SHP77 treated with DMSO at 0.1 percent for 48 hours (cell line): ENCODE measurements at regions not wholly inside any gene's neighbourhood (a gene's known extent, or its start where the extent isn't known, plus 50 kb on each side); places are given as distances from the start of the nearest gene placed in this dataset.
"Not testable (repeated sequence)": the region's sequence is repeated elsewhere in the genome, so short reads cannot be mapped to it uniquely, and the experiment has no call there.

Experiments
- DNase-seq: peaks from one replicate; lab custom pipeline; 2025; lab: John Stamatoyannopoulos, UW

DNA sequence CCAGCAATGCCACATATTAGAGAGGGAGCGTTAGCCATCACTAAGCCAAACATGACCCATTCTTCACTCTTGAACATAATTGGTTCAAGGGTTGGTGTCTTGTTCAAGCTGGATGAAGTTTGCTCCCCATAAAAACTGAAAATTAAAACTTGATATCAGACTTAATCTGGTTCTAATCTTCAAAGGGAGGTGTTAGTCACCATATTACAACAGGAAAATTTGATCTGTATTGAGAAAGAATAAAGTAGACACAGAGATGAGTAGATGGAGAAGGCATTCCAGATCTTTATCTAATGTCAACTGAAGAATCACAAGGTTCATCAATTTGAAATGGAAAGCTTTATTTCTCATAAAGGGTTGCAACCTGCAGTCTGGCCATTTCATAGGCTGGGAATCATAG, 972.8 kb downstream of the HACE1 start:
- DNase-seq: no peak

GRCh38 chr6:103885446-103885845, 974.3 kb downstream of the HACE1 start:
- DNase-seq: no peak

GRCh38 chr6:103879800-103880199, 979.9 kb downstream of the HACE1 start:
- DNase-seq: no peak

DNA sequence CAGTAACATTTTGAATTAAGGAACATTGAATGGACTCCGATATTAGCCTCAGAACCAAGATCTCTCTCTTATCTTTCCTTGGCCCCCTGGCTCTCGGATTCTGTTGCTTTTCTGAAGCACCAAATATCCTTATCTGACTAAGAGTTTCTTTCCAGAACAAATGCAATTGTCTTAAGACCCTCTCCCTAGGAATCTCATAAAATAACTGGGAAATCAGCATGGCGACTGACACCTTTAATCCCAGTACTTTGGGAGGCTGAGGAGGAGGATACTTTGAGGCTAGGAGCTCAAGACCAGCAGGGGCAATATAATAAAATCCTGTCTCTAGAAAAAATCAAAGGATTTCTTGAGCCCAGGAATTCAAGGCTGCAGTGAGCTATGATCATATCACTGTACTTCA, 984.5 kb downstream of the HACE1 start:
- DNase-seq: no peak

DNA sequence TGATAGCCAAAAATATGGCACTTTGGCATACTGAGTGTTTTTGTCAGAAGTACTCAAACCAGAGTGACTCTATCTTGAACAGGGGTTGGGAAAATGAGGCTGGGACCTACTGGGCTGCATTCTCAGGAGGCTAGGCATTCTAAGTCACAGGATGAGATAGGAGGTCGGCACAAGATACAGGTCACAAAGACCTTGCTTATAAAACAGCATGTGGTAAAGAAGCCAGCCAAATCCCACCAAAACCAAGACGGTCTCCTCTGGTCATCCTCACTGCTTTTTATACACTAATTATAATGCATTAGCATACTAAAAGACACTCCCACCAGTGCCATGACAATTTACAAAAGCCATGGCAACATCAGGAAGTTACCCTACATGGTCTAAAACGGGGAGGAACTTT, 985.1 kb downstream of the HACE1 start:
- no peak for DNase-seq

DNA sequence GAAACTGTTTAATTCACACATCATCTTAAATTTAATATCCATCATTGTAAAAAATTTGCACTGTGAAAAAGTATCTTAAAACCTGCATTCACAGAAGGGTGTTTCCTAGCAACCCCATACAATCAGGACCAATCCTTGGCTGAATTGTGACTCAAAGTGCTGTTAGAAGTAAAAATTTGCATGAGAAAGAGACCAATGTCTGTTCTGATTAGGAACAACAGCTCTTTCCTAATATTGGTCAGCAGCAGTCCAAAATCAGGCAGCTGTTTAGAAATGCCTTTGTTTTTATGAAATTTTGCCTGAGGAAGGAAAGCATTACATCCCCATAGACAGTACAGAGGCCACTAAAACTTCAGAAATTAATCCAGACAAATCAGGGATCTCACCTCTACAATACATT, 987.0 kb downstream of the HACE1 start:
- DNase-seq: no peak

DNA sequence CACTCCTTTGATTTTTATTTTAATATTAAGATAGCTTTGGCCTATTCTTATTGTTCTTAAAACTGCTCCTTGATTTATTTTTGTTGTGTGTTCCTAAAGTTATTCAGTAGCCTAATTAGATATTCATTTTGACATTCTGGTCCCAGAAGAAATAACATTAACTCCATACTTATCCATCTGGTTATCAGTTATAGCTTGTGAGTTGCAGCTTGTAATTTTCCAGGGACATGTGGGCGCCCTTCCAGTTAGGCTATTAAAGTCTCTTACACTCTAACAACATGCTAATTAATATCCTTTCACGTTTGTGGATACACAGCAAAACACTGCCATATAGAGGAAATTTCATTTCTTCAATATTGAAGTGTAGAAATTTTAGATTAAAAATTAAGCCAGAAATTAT, 987.5 kb downstream of the HACE1 start:
- DNase-seq: no peak

DNA sequence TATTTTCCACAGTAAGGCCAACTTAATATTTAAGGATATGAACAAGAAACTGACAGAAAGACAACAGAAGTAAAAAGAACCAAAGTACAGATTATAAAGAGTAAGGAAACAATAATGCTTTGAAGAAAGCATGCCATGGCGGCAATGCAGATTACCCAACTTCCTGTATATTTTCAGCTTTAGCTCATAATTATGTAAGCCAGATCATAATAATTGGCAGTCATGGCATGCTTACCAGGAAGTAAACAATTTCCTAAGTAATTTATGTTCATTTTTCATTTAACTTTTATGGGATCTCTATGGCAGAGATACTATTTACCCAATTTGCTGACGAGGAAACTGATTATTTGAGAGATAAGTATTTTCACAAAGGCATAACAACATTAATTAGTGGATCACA, 988.7 kb downstream of the HACE1 start:
- DNase-seq: no peak

DNA sequence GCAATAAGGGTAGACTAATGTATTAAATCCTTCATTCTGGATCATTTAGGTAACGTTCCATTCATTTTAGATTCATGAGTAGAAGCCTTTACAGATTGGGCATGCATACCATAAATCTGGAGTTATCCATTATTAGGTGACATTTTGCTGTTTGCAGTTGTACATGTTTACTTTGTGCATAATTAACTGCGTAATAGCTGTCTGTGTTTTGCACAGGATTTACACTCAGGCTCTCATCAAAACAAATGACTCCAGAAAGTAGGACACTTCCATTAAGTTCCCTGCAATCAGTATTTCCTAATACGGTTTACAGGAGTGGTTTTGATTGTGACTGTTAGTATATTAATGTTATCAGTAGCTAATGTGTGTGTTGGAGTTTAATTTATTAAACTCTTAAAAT, 997.4 kb downstream of the HACE1 start:
- peak; percentile 3 for DNase-seq

GRCh38 chr6:103858003-103858402, 1001.7 kb downstream of the HACE1 start:
- no peak for DNase-seq

GRCh38 chr6:103855750-103856149, 1004.0 kb downstream of the HACE1 start:
- DNase-seq: no peak

- no peak for DNase-seq
Observed at GRCh38 chr6:103854059-103854458, 1005.7 kb downstream of the HACE1 start.

DNA sequence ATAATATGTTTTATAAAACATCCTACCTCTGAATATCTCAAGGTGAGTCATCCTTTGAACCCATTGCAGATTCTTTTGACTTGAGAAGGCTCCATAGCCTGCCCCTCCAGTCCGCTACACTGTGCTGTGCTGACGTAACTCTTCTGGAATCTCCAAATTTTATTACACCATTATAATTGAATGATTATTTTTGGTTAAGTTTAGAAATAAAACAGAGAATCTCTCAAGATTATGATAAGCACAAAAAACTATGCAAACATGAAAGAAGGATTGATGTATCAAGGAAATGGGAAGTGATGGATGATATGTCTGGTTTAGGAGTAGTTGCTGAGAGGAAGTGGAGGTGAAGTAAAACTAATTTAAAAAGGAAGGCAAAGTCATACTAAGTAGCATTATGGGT, 1021.3 kb downstream of the HACE1 start:
- no peak for DNase-seq

- no peak for DNase-seq
Observed at GRCh38 chr6:103826209-103826608, 1033.5 kb downstream of the HACE1 start.

- no peak for DNase-seq
Observed at GRCh38 chr6:103820148-103820547, 1039.6 kb downstream of the HACE1 start.

DNA sequence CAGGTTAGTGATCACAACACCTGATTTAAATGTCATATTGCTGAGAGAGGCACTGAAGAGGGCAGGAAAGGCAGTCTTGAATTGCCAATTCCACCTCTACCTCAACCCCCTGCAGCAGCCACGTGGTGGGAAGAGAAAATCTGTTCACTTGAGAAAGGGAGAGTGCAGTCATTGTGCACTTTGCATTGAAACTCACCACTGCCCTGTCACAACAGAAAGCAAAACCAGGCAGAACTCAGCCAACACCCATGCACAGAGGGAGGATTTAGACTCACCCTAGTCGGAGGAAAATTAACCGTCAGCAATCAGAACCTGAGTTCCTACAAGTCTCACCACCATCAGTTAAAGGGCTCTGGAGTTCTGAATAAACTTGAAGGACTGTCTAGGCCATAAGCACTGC, 1040.2 kb downstream of the HACE1 start:
- DNase-seq: no peak

- no peak for DNase-seq
Observed at GRCh38 chr6:103812970-103813369, 1046.7 kb downstream of the HACE1 start.

DNA sequence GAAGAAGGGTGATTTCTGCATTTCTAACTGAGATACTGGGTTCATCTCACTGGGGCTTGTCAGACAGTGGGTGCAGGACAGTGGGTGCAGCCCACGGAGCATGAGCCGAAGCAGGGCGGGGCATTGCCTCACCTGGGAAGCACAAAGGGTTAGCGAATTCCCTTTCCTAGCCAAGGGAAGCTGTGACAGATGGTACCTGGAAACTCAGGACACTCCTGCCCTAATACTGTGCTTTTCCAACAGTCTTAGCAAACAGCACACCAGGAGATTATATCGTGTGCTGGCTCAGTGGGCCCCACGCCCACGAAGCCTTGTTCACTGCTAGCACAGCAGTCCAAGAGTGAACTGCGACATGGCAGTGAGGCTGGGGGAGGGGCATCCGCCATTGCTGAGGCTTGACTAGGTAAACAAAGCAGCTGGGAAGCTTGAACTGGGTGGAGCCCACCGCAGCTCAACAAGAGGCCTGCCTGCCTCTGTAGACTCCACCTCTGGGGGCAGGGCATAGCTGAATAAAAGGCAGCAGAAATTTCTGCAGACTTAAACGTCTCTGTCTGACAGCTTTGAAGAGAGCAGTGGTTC, 1057.7 kb downstream of the HACE1 start:
- not testable (repeated sequence) for DNase-seq

- DNase-seq: no peak
Observed at GRCh38 chr6:103799971-103800670, 1059.6 kb downstream of the HACE1 start.

GRCh38 chr6:103798166-103798565, 1061.6 kb downstream of the HACE1 start:
- no peak for DNase-seq

- no peak for DNase-seq
Observed at GRCh38 chr6:103797738-103798137, 1062.0 kb downstream of the HACE1 start.

DNA sequence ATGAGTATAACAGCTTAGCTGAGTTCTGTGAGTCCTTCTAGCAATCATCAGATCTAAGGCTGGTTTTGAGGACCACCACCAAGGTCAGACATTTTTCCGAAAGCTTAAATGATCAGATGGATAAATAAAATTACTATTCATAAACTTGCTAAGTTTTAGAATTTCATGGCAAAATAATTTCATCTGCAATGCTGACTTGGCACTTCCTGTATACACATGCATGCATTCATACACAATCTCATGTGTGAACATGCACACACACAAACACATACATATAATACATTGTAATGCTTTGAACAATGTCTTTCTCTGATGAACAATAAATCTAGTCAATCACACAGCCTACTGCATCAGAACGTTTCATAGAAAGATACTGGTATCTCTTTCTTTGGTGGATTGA, 1068.3 kb downstream of the HACE1 start:
- DNase-seq: no peak

DNA sequence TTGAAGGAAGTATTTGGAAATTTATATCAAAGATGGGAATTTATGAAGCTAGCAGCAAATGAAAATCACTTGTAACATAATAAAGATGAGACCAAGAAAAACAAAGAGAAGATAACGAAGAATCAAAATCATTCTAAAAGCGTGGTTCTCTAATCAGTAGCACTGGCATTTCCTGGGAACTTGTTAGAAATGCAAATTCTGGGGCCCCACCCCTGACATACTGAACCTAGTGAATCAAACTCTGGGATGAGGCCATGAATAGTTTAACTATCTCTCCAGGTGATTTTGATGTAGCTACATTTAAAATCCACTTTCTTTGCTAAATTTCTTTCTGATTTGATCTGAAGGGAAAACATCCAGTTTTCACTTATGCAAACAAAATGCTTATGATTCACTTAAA, 1075.6 kb downstream of the HACE1 start:
- DNase-seq: no peak

- DNase-seq: peak; percentile 72
Observed at GRCh38 chr6:103783329-103783728, 1076.4 kb downstream of the HACE1 start.
